Ovary (tissue), 7 donors: ENCODE measurements at regions not wholly inside any gene's neighbourhood (a gene's known extent, or its start where the extent isn't known, plus 50 kb on each side); places are given as distances from the start of the nearest gene placed in this dataset.

Experiments
- DNase-seq, 5 donors: peaks; one replicate each; pipeline ENCODE4 v3.0.0-alpha.2; 2019 to 2020
- H3K27ac ChIP-seq, 2 donors: fragments of 200-600 bp; one replicate each; pipeline versions ENCODE4 v1.5.1 to v1.8.0; 2019 to 2022
- H3K27me3 ChIP-seq: fragments of 200-600 bp; one replicate; pipeline ENCODE4 v1.8.0; 2022
- H3K36me3 ChIP-seq: fragments of 200-600 bp; sonication (generic); one replicate; pipeline ENCODE4 v1.5.1; 2019
- H3K4me1 ChIP-seq: one replicate; pipeline ENCODE4 v1.8.1; 2013; ENCODE audit warnings: mild to moderate bottlenecking, moderate library complexity; ENCODE audit not compliant: insufficient read depth
- H3K4me3 ChIP-seq: fragments of 200-600 bp; sonication (generic); one replicate; pipeline ENCODE4 v1.5.1; 2017
- H3K9me3 ChIP-seq, 2 donors: fragments of 200-600 bp in 1 of 2; sonication (generic) in 1 of 2; one replicate each; pipeline versions ENCODE4 v1.5.1 to v1.8.1; 2013 to 2019; ENCODE audit warnings: mild to moderate bottlenecking in 1 of 2, moderate library complexity in 1 of 2
- EP300 ChIP-seq: sonication (generic); formaldehyde crosslinking; IDR thresholded peaks from one replicate; pipeline ENCODE4 v1.6.1; 2017; ENCODE audit warnings: antibody characterized with exemption
- POLR2A ChIP-seq: fragments of 450-650 bp; IDR thresholded peaks from one replicate; pipeline ENCODE4 v1.6.1; 2017; ENCODE audit warnings: antibody characterized with exemption, mild to moderate bottlenecking, moderate library complexity
- WGBS, 3 donors: extraction: QIAGEN DNeasy Blood & Tissue Kit in 1 of 3; methylation state at CpG; one replicate each; pipeline versions ENCODE4 v1.1.5 to v1.1.7; 2013 to 2017; 5-methylcytosine and 5-hydroxymethylcytosine counted together
- intact Hi-C, 4 donors: fragments of 100-400 bp; cut with DNase I; formaldehyde crosslinking; loops; one replicate each; pipeline versions ENCODE4 v1.11.0 to v1.15.1; 2022 to 2023
- TF ChIP-seq, protein P1 (sequence below), 3 donors: fragments of 450-650 bp in 2 of 3; fragments of 200-600 bp in 1 of 3; IDR thresholded peaks; one replicate each; pipeline versions ENCODE4 v1.5.1 to v1.8.0; 2016 to 2022; ENCODE audit warnings: antibody characterized with exemption in 3 of 3, mild to moderate bottlenecking in 1 of 3
- donor health status: DM: no; HTN: no; CAD: no; lungs with moderate emphysema.
- donor health status: DM: no; HTN: no; CAD: no.
- donor health status: Bipolar disorder and iron deficiency.
- donor health status: DM: no; HTN: no; CAD: no.
- donor health status: DM: yes; HTN: yes; CAD: no.

DNA sequence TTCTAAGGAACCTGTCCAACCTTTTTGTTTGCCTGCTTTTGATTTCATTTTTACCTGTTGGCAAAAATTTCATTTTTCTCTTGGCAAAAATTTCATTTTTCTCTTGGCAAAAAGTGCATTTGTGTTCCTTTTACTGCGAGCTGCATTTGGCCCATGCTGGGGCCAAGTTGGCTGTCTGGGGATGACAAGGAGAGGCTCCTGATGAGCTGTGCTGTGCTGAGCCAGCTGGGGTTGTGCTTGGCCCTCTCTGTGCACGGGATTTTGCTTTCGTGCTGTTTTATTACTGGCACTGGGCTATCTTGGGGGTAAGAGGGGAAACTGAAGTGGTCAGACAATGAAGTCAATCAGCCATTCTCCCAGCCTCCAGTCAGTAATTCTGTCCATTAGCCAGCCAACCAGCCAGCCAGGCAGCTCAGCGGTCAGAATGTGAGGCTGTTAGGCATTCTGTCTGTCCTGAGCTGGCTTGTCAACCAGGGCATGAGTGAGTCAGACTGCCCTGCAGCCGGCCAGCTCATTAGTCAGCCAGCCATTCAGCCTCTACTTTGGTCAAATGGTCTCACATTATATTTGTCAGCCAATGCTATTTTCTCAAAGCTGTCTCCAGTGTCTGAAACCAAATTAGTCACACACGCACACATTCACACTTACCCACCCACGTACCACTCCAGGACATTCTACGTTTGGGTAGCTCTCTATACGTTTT, 56.9 kb upstream of the PRPS1 start:
- intact Hi-C loops: no loop called here
- no peak overlapping the region for H3K4me3 ChIP-seq
- WGBS, 3 donors: 71 to 72% (median 71%) methylated on average over 9 of the region's 9 CpGs
- H3K27ac ChIP-seq: no peak overlapping the region
- no peaks in the 10 kb centered on the region for H3K4me1 ChIP-seq
- TF ChIP-seq POLR2A: no peak
- TF ChIP-seq, protein P1, sequence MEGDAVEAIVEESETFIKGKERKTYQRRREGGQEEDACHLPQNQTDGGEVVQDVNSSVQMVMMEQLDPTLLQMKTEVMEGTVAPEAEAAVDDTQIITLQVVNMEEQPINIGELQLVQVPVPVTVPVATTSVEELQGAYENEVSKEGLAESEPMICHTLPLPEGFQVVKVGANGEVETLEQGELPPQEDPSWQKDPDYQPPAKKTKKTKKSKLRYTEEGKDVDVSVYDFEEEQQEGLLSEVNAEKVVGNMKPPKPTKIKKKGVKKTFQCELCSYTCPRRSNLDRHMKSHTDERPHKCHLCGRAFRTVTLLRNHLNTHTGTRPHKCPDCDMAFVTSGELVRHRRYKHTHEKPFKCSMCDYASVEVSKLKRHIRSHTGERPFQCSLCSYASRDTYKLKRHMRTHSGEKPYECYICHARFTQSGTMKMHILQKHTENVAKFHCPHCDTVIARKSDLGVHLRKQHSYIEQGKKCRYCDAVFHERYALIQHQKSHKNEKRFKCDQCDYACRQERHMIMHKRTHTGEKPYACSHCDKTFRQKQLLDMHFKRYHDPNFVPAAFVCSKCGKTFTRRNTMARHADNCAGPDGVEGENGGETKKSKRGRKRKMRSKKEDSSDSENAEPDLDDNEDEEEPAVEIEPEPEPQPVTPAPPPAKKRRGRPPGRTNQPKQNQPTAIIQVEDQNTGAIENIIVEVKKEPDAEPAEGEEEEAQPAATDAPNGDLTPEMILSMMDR (IDR thresholded peaks at IDR 0.05): no peak
- TF ChIP-seq EP300: no peak
- no peak for DNase-seq
- H3K36me3 ChIP-seq: no peaks in the 10 kb centered on the region
- no peaks in the 10 kb centered on the region for H3K9me3 ChIP-seq
- no peaks in the 10 kb centered on the region for H3K27me3 ChIP-seq

DNA sequence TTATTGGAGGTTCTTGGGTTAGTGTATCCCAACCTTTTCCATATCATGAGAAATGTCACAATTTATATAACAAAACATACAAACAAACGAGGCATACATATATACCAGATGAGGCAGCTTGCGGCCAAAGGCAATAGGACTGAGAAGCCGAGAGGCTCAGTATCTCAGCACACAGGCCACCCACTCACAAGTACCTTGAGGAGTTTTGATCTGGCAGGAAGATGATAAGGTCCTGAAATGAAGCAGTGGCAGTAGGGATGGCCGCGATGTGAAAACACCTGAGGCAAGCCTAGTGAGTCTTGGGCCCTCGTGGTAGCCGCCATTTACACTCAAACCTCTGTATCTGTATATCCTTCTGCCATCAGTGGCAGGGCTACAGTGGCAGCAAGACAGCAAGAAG, 55.3 kb upstream of the PRPS1 start:
- WGBS, 3 donors: 83 to 91% (median 85%) methylated on average over 7 of the region's 7 CpGs
- intact Hi-C loops: no loop called here

DNA sequence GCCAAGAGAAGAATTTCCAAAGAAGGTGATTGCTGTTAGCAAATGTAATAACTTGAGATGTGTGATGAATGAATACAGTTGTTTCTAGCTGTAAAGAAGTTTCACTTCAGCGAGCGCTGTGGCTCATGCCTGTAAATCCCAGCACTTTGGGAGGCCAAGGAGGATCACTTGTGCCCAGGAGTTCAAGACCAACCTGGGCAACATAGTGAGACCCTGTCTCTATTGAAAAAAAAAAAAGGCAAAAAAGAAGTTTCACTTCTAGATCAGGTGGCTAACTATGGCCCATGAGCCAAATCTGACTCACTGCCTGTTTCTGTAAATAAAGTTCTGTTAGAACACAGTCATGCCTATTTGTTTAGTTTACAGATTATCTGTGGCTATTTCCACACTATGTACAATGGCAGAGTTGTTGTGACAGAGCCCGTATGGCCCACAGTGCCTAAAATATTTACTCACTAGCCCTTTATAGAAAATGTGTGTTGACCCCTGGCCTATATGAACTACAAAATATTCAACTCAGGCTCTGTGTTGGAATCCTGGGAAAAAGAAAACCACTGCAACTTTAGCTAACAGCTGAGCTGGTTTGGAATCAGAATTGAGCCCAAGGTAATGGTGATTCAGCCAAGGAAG, 54.1 kb upstream of the PRPS1 start:
- no peak for TF ChIP-seq POLR2A
- TF ChIP-seq, protein P1 (IDR thresholded peaks at IDR 0.05): no peak
- TF ChIP-seq EP300: no peak
- intact Hi-C loops: no loop called here
- no peaks in the 10 kb centered on the region for H3K9me3 ChIP-seq
- DNase-seq: no peak
- no peaks in the 10 kb centered on the region for H3K27me3 ChIP-seq
- WGBS, 3 donors: 68 to 80% (median 69%) methylated on average over 3 of the region's 3 CpGs
- H3K27ac ChIP-seq: no peak overlapping the region
- no peaks in the 10 kb centered on the region for H3K4me1 ChIP-seq
- H3K36me3 ChIP-seq: no peaks in the 10 kb centered on the region
- no peak overlapping the region for H3K4me3 ChIP-seq

More for the DNA sequence above, 55.3 kb upstream of the PRPS1 start:
- no peak for TF ChIP-seq POLR2A
- TF ChIP-seq, protein P1 (IDR thresholded peaks at IDR 0.05): no peak
- no peak for TF ChIP-seq EP300
- no peaks in the 10 kb centered on the region for H3K27me3 ChIP-seq
- H3K9me3 ChIP-seq: no peaks in the 10 kb centered on the region
- DNase-seq: no peak
- H3K4me1 ChIP-seq: no peaks in the 10 kb centered on the region
- no peak overlapping the region for H3K4me3 ChIP-seq
- H3K27ac ChIP-seq: no peak overlapping the region
- H3K36me3 ChIP-seq: no peaks in the 10 kb centered on the region

DNA sequence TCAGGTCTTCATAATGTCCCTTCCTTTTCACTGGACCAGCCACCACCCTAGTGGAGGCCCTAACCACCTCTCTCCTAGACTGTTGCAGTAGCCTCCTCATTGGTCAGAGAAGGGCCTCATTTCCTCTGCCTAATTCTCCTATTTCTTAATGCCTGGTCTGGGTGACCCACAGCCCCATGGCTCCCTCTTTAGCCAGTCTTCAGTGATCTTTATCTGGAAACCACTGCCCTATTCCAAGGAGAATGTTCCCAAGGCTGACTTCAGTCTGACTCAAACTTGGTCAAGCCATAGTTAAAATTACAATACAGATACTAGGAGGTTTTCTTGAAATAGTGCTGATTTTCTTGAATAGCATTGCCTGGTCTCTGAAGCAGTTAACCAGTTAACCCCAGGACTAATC, 53.6 kb upstream of the PRPS1 start:
- DNase-seq: no peak
- Histone ChIP-seq H3K4me1 (no peaks in the 10 kb centered on the region), H3K9me3 (no peaks in the 10 kb centered on the region), H3K27me3 (no peaks in the 10 kb centered on the region), H3K36me3 (no peaks in the 10 kb centered on the region), H3K4me3 (no peak overlapping the region), H3K27ac (no peak overlapping the region)
- TF ChIP-seq EP300 (no peak), POLR2A (no peak)
- TF ChIP-seq, protein P1 (IDR thresholded peaks at IDR 0.05): no peak
- intact Hi-C loops: no loop called here
